ENCODE measurements at regions not wholly inside any gene's neighbourhood (a gene's known extent, or its start where the extent isn't known, plus 50 kb on each side); places are given as distances from the start of the nearest gene placed in this dataset.
"Not testable (repeated sequence)": the region's sequence is repeated elsewhere in the genome, so short reads cannot be mapped to it uniquely, and the experiment has no call there.

DNA sequence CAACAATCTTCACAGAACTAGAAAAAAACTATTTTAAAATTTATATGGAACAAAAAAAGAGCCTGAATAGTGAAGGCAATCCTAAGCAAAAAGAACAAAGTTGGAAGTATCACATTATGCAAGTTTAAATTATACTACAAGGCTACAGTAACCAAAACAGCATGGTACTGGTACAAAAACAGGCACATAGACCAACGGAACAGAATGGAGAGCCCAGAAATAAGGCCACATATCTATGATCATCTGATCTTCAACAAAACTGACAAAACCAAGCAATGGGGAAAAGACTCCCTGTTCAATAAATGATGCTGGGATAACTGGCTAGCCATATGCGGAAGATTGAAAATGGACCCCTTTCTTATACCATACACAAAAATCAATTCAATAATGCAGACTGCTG is 74.4 kb upstream of the RTN4 start:
- DNase-seq, result not testable (repeated sequence)

GRCh38 chr2:55123851-55124269 is 73.6 kb upstream of the RTN4 start:
- peak in 25 of 58 donors; percentile 25 to 80 (median 48) for DNase-seq

DNA sequence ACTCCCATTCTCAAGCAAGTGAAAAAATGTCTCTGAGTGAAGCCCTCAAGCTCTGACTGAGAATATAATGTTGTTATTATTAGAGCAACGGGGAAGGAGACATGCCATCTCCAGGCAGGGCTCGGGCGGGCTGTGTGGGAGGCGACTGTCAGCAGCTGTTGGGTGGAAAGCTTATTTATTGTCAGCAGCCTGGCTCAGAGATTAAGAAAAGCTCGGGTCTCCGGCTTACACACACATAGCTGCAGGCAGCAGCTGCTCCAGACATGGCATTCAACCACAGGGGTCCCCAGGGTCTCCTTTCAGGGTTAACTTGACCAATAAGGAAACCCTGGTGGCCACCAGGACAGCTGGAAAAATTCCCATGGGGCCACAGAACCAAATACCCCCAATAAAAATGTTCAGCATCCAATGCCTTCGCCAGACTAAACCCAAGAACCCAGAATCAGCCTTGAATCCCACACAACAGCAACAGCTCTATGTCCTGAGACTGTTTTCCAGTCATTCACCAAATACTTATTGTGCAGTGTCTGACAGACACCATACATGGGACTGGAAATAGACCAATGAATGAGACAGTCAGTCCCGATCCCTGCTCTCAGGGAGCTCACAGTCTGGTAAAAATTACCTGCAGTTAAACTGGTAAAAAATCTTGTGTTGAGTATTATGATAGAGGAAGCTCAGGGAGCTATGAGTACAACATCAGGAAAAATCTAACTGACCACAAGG is 70.5 kb upstream of the RTN4 start:
- DNase-seq, result peak in 54 of 58 donors; percentile 16 to 87 (median 67)

DNA sequence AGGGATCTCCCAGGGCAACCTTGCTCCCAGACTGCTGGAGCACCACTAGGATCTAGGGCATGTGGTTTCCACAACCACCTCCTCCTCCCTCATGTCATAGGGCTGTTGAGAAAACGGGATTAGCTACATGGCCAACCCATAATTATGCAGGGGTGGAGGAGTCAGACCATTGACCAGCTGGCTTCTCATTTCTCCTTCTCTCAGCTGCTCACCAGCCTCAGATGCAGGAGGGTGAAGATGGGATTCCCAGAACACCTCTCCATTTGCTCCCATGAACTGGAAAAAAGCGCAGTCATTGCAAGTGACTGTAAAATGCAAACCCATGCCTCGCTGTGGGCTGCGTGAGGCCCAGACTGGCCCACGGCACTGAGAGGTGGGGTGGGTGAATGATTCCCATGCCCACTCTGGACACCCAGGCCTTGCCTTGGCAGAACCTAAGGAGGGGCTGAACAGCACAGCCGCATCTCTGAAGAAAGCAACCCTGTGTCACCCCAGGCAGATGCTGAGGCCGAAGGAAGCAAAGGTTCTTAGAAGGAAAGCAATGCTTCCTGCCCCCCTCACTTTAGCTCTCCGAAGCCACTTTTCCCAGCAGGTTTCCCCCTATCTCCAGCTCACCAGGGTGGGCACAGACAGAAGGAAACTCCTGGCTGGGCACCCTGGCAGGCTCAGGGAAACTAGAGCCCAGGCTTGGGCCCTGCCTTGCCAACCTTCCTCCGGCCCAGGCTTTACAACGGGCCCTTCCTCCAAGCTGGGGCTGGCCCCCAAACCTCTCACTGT is 69.6 kb upstream of the RTN4 start:
- DNase-seq, result peak in 7 of 58 donors; percentile 22 to 59 (median 36)

GRCh38 chr2:55118643-55119083 is 68.4 kb upstream of the RTN4 start:
- no peak for DNase-seq

DNA sequence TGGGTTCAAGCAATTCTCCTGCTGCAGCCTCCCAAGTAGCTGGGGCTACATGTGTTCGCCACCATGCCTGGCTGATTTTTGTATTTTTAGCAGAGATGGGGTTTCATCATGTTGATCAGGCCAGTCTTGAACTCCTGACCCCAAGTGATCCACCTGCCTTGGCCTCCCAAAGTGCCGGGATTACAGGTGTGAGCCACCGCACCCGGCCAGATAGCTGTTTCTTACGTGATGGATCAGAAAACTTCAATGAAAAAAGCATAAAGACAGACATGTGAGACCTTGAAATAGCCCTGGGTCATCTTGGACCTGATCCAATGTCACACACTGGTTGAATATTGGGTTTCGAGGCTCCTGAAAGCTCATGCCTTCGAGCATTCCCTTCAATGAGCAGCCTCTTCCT is 66.7 kb upstream of the RTN4 start:
- no peak for DNase-seq

- no peak for DNase-seq
These were observed 66.3 kb upstream of the RTN4 start for GRCh38 chr2:55116598-55116964.

- DNase-seq, result no peak
These were observed 65.7 kb upstream of the RTN4 start for GRCh38 chr2:55115761-55116597.

GRCh38 chr2:55114597-55114996 is 64.3 kb upstream of the RTN4 start:
- no peak for DNase-seq

- peak in 1 of 58 donors; percentile 10 for DNase-seq
These were observed 63.8 kb upstream of the RTN4 start for GRCh38 chr2:55114082-55114481.

- peak in 56 of 58 donors; percentile 8 to 85 (median 70) for DNase-seq
These were observed 62.2 kb upstream of the RTN4 start for GRCh38 chr2:55112229-55113031.

DNA sequence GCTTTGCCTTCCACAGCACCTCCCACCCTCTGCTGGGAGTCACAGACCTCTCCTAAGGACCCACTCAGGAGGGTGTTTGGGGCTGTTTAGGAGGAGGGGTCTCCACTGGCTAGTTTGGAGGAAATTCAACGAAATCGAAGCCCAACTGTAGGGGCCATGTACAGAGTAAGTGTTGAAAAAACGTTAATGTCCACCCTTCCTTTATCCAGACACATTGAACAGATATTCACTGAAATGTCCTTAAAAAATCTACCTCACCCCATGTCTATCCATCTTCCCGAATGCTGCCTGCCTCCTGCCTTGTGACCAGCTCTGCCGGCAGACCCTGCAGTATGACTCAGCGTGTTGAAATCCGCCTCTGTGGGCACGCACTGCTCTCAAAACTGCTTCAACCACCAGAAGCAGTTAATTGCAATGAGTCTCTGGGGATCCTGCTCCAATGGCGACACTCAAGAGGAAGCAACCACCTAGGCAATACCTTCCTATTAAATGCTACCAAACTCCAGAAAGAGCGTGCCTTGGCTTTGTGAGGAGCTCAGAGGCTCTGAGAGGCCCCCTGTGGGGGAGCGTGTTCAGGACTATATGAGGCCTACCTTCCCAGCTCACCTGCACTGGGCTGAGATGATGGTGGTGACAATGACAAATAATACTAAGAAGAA is 61.4 kb upstream of the RTN4 start:
- DNase-seq, result peak in 50 of 58 donors; percentile 10 to 79 (median 50)

DNA sequence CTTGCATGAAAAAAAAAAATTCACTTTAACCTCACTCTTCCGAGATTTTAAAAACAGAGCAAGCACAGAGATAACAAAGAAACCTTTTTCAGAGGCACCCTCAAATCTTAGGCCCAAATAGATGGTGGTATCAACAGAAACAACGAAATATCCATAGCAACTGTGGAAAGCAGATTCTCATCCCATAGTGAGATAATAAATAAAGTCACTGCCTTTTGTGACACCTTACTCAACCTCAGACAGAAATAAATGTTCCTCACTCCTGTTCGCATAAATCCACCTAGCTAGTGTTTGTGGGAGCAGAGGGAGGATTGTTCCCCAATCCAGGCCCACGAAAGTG is 60.9 kb upstream of the RTN4 start:
- no peak for DNase-seq

GRCh38 chr2:55109219-55109891 is 59.1 kb upstream of the RTN4 start:
- DNase-seq, result peak in 1 of 58 donors; percentile 17

GRCh38 chr2:55108456-55109160 is 58.4 kb upstream of the RTN4 start:
- no peak for DNase-seq

DNA sequence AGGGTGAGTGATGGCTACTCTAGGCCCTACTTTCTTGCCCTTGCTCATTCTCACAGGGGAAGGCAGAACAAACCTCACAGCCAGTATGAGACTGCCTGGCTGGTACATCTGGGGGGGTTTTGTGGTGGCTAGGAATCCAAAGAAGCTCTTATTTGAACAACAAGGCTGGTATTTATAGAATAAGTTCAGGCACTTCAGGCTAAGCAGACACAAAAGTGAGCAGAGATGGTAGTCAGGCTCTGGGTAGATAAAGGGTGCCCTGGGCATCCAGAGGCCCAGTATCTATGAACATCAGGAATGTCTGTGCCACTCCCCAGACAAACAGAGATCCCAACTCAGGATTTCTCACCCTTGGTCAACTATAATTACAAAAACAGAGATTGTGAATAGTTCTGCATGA is 57.2 kb upstream of the RTN4 start:
- DNase-seq, result no peak

GRCh38 chr2:55106148-55106547 is 55.9 kb upstream of the RTN4 start:
- DNase-seq, result no peak

GRCh38 chr2:55105456-55105855 is 55.2 kb upstream of the RTN4 start:
- DNase-seq, result no peak

GRCh38 chr2:55103046-55103445 is 52.8 kb upstream of the RTN4 start:
- DNase-seq, result no peak

All from anterior cingulate cortex (tissue), 58 donors.